ENCODE measurements at regions not wholly inside any gene's neighbourhood (a gene's known extent, or its start where the extent isn't known, plus 50 kb on each side); places are given as distances from the start of the nearest gene placed in this dataset.

- Histone ChIP-seq H3K36me3 (replicated peaks in 1 of 2; ENCODE audit: control insufficient read depth in 1 of 2, insufficient read depth in 2 of 2, low read length in 2 of 2) (peaks cover 34 to 67% of the 10 kb centered on the region in 2 experiments; a peak in 4 of 5 replicates), H3K9me3 (ENCODE audit: low read length) (no peaks in the 10 kb centered on the region), H3K9ac (ENCODE audit: insufficient read depth, low read depth, low read length) (no peak overlapping the region), H3K4me3 (replicated peaks in 1 of 3; ENCODE audit: insufficient read depth in 1 of 3, low read depth in 2 of 3, low read length in 3 of 3) (no peak overlapping the region), H3K4me1 (ENCODE audit: insufficient read depth, low read length) (no peaks in the 10 kb centered on the region), H3K27ac (ENCODE audit: extremely low read length, insufficient read depth, low read length) (no peak overlapping the region), H3K27me3 (ENCODE audit: control insufficient read depth in 1 of 2, insufficient read depth in 2 of 2, low read length in 2 of 2) (no peaks in the 10 kb centered on the region), H2AFZ (ENCODE audit: low read length) (no peak overlapping the region), H4K20me1 (ENCODE audit: insufficient read depth, low read length) (no peaks in the 10 kb centered on the region), H3K79me2 (ENCODE audit: insufficient read depth, low read length) (no peaks in the 10 kb centered on the region), H3K4me2 (ENCODE audit: low read depth, low read length) (no peak overlapping the region)
- WGBS (ENCODE audit: low lambda C conversion rate) = 97% methylated on average over 7 of the region's 9 CpGs
- in situ Hi-C loops (cut with HindIII; ENCODE audit: extremely low pct_ligation_motif_present, low pct_unique_long_range_greater_than_20kb) = no loop called here
- FAIRE-seq (no peak), ATAC-seq (no peak), DNase-seq (ENCODE audit: low spot score) (no peak)
- CTCF ChIA-PET (ENCODE audit: low intra/inter-chr PET ratio, low total read pairs) = no interaction called here
- no TSS peak for BruUV-seq (replicated peaks)
- TF ChIP-seq ZNF225 (CRISPR knock-in tag; IDR thresholded peaks at IDR 0.05) (no peak), ZNF10 (CRISPR knock-in tag; IDR thresholded peaks at IDR 0.05; ENCODE audit: borderline replicate concordance, low read depth) (no peak), ZMYM2 (CRISPR knock-in tag; IDR thresholded peaks at IDR 0.05) (0 out of 2 replicates have a peak, but pooled peaks have one; percentile 62), ZSCAN30 (CRISPR knock-in tag; IDR thresholded peaks at IDR 0.05) (peak; percentile 100)
- POLR2A ChIA-PET = no interaction called here
- intact Hi-C loops (cut with micrococcal nuclease; ENCODE audit: unreplicated experiment) = no loop called here
These were observed 129.3 kb downstream of the PTPRS start for GRCh38 chr19:5211217-5211822.

DNA sequence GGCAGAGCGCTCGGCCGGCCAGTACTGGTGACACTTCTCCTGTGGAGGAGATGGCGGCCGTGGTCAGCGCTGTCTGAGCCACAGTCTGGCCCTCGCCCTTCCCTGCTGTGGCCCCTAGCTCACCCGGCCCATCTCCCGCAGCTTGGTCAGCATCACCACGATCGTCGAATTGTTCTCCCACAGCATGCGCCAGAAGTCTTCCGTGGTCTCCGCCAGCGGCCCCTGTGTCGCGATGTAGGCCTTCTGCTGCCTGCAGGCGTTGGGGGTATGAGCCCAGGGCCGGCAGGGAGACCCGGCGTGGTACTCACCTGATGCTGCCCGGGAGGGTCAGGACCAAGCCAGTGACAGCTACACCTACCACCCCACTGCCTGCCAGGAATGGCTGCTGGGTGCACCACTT, 130.1 kb downstream of the PTPRS start:
- H3K4me1 ChIP-seq (ENCODE audit: insufficient read depth, low read length) = no peaks in the 10 kb centered on the region
- no peak overlapping the region for H2AFZ ChIP-seq (ENCODE audit: low read length)
- intact Hi-C loops (cut with micrococcal nuclease; ENCODE audit: unreplicated experiment) (no loop called here), in situ Hi-C loops (cut with HindIII; ENCODE audit: extremely low pct_ligation_motif_present, low pct_unique_long_range_greater_than_20kb) (no loop called here)
- whole genome bisulfite sequencing (ENCODE audit: low lambda C conversion rate) = 96% methylated on average over 17 of the region's 23 CpGs
- no peaks in the 10 kb centered on the region for H3K79me2 ChIP-seq (ENCODE audit: insufficient read depth, low read length)
- BruUV-seq (replicated peaks) = no TSS peak
- no peak for TF ChIP-seq KDM3A (CRISPR knock-in tag; IDR thresholded peaks at IDR 0.05; ENCODE audit: low read depth)
- TF ChIP-seq ZNF567 (CRISPR knock-in tag; IDR thresholded peaks at IDR 0.05; ENCODE audit: borderline replicate concordance) = no peak
- no peak for TF ChIP-seq EEA1 (CRISPR knock-in tag; IDR thresholded peaks at IDR 0.05; ENCODE audit: borderline replicate concordance)
- TF ChIP-seq SIX4 (CRISPR knock-in tag; IDR thresholded peaks at IDR 0.05) = no peak
- TF ChIP-seq POLR2AphosphoS2 (IDR thresholded peaks at IDR 0.05; ENCODE audit: low read depth, low read length) = no peak
- TF ChIP-seq, protein P1, sequence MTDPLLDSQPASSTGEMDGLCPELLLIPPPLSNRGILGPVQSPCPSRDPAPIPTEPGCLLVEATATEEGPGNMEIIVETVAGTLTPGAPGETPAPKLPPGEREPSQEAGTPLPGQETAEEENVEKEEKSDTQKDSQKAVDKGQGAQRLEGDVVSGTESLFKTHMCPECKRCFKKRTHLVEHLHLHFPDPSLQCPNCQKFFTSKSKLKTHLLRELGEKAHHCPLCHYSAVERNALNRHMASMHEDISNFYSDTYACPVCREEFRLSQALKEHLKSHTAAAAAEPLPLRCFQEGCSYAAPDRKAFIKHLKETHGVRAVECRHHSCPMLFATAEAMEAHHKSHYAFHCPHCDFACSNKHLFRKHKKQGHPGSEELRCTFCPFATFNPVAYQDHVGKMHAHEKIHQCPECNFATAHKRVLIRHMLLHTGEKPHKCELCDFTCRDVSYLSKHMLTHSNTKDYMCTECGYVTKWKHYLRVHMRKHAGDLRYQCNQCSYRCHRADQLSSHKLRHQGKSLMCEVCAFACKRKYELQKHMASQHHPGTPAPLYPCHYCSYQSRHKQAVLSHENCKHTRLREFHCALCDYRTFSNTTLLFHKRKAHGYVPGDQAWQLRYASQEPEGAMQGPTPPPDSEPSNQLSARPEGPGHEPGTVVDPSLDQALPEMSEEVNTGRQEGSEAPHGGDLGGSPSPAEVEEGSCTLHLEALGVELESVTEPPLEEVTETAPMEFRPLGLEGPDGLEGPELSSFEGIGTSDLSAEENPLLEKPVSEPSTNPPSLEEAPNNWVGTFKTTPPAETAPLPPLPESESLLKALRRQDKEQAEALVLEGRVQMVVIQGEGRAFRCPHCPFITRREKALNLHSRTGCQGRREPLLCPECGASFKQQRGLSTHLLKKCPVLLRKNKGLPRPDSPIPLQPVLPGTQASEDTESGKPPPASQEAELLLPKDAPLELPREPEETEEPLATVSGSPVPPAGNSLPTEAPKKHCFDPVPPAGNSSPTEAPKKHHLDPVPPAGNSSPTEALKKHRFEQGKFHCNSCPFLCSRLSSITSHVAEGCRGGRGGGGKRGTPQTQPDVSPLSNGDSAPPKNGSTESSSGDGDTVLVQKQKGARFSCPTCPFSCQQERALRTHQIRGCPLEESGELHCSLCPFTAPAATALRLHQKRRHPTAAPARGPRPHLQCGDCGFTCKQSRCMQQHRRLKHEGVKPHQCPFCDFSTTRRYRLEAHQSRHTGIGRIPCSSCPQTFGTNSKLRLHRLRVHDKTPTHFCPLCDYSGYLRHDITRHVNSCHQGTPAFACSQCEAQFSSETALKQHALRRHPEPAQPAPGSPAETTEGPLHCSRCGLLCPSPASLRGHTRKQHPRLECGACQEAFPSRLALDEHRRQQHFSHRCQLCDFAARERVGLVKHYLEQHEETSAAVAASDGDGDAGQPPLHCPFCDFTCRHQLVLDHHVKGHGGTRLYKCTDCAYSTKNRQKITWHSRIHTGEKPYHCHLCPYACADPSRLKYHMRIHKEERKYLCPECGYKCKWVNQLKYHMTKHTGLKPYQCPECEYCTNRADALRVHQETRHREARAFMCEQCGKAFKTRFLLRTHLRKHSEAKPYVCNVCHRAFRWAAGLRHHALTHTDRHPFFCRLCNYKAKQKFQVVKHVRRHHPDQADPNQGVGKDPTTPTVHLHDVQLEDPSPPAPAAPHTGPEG (CRISPR knock-in tag; IDR thresholded peaks at IDR 0.05) = no peak
- TF ChIP-seq PHB2 (IDR thresholded peaks at IDR 0.05; ENCODE audit: partially characterized antibody) = no peak
- ATAC-seq (no peak), DNase-seq (ENCODE audit: low spot score) (no peak), FAIRE-seq (no peak)
- H3K36me3 ChIP-seq (replicated peaks in 1 of 2; ENCODE audit: control insufficient read depth in 1 of 2, insufficient read depth in 2 of 2, low read length in 2 of 2) = peaks cover 32 to 66% of the 10 kb centered on the region in 2 experiments; a peak in 4 of 5 replicates
- no peak overlapping the region for H3K4me2 ChIP-seq (ENCODE audit: low read depth, low read length)
- no peaks in the 10 kb centered on the region for H4K20me1 ChIP-seq (ENCODE audit: insufficient read depth, low read length)
- H3K27ac ChIP-seq (ENCODE audit: extremely low read length, insufficient read depth, low read length) = no peak overlapping the region
- H3K4me3 ChIP-seq (replicated peaks in 1 of 3; ENCODE audit: insufficient read depth in 1 of 3, low read depth in 2 of 3, low read length in 3 of 3) = no peak overlapping the region
- ChIA-PET CTCF (ENCODE audit: low intra/inter-chr PET ratio, low total read pairs) (no interaction called here), POLR2A (no interaction called here)
- H3K9ac ChIP-seq (ENCODE audit: insufficient read depth, low read depth, low read length) = no peak overlapping the region
- H3K9me3 ChIP-seq (ENCODE audit: low read length) = no peaks in the 10 kb centered on the region
- H3K27me3 ChIP-seq (ENCODE audit: control insufficient read depth in 1 of 2, insufficient read depth in 2 of 2, low read length in 2 of 2) = no peaks in the 10 kb centered on the region

All from HepG2 (cell line).